ENCODE measurements at regions not wholly inside any gene's neighbourhood (a gene's known extent, or its start where the extent isn't known, plus 50 kb on each side); places are given as distances from the start of the nearest gene placed in this dataset.

DNA sequence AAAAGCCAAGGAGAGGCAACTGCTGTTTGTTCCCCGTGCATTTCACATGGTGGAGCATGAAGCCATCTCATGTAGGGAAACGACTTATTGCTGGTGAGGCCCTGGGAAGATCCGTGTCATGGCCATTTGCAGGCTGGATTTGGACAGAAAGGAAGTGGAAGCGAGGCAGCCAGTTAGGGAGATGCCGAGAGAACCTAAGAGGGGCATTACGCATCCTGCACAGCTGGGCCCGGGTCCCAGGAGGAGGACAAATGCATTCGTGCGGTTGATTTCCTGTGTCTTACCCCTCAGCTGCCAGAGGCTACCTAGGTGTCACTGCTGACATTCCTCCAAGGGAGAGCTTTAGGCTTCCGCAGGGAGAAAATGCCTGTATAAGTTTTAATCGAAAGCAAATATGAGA lies 316.2 kb upstream of the CDYL start:
- no peaks in the 10 kb centered on the region for H3K9me3 ChIP-seq (ENCODE audit: low read depth, low read length)
- no peaks in the 10 kb centered on the region for H3K79me2 ChIP-seq (ENCODE audit: insufficient read depth, low read length)
- peaks cover 4% of the 10 kb centered on the region for H3K4me1 ChIP-seq (ENCODE audit: insufficient read depth, low read length)
- H3K4me3 ChIP-seq (ENCODE audit: insufficient read depth, low read length): no peak overlapping the region
- H3K36me3 ChIP-seq (ENCODE audit: insufficient read depth, low read length): no peaks in the 10 kb centered on the region
- no peaks in the 10 kb centered on the region for H4K20me1 ChIP-seq (ENCODE audit: insufficient read depth, low read length)
- no peak overlapping the region for H3K4me2 ChIP-seq (ENCODE audit: insufficient read depth, low read length)
- H2AFZ ChIP-seq (ENCODE audit: low read length): no peak overlapping the region
- no peak overlapping the region for H3K27ac ChIP-seq (ENCODE audit: low read depth, low read length)
- no peak for DNase-seq (ENCODE audit: insufficient read length, low spot score, missing footprints)
- H3K27me3 ChIP-seq (ENCODE audit: insufficient read depth, low read length): no peaks in the 10 kb centered on the region
- TF ChIP-seq CTCF (IDR thresholded peaks at IDR 0.05; ENCODE audit: extremely low read depth, low read depth, low read length): no peak

DNA sequence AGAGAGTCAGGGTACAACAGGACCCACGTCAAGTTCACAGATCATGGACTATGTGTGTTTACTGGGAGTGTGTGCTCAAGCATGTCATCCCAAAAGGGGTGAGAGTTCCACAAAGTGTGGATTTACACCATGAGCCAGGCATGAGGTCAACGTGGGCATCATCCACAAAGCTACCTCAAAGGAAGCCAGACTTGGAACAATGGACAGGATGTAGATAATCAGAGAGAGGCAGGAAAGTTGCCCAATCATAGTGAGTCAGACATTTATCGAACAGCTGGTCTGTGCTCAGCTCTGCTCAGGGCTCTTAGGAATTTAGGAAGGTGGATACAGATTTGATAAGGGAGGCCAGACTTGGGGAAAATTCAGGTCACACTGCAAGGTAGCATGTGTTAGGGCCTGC lies 317.2 kb upstream of the CDYL start:
- H3K9me3 ChIP-seq (ENCODE audit: low read depth, low read length): no peaks in the 10 kb centered on the region
- H2AFZ ChIP-seq (ENCODE audit: low read length): no peak overlapping the region
- DNase-seq (ENCODE audit: insufficient read length, low spot score, missing footprints): no peak
- H3K4me2 ChIP-seq (ENCODE audit: insufficient read depth, low read length): no peak overlapping the region
- no peak overlapping the region for H3K4me3 ChIP-seq (ENCODE audit: insufficient read depth, low read length)
- H3K36me3 ChIP-seq (ENCODE audit: insufficient read depth, low read length): no peaks in the 10 kb centered on the region
- no peaks in the 10 kb centered on the region for H3K27me3 ChIP-seq (ENCODE audit: insufficient read depth, low read length)
- H3K4me1 ChIP-seq (ENCODE audit: insufficient read depth, low read length): peaks cover 4% of the 10 kb centered on the region
- no peaks in the 10 kb centered on the region for H4K20me1 ChIP-seq (ENCODE audit: insufficient read depth, low read length)
- H3K79me2 ChIP-seq (ENCODE audit: insufficient read depth, low read length): no peaks in the 10 kb centered on the region
- no peak overlapping the region for H3K27ac ChIP-seq (ENCODE audit: low read depth, low read length)
- TF ChIP-seq CTCF (IDR thresholded peaks at IDR 0.05; ENCODE audit: extremely low read depth, low read depth, low read length): no peak

DNA sequence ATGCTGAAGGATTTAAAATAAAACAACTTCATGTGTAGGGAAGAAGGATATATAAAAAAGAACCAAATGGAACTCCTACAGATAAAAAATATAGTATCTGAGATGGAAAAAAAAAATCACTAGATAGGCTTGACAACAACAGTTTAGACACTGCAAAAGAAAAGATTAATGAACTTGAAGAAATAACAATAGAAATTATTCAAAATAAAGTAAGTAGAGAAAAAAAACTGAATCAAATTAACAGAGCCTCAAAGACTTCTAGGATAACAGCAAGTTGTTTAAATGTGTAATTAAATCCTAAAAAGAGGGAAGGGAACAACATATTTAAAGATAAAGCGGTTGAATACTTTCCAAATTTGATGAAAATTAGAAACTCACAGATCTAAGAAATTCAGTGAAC lies 316.3 kb upstream of the ECI2 start:
- Histone ChIP-seq H3K4me3 (ENCODE audit: insufficient read depth, low read length) (no peak overlapping the region), H2AFZ (ENCODE audit: low read length) (no peak overlapping the region), H3K27me3 (ENCODE audit: insufficient read depth, low read length) (no peaks in the 10 kb centered on the region), H3K27ac (ENCODE audit: low read depth, low read length) (no peak overlapping the region), H3K79me2 (ENCODE audit: insufficient read depth, low read length) (no peaks in the 10 kb centered on the region), H4K20me1 (ENCODE audit: insufficient read depth, low read length) (no peaks in the 10 kb centered on the region), H3K9me3 (ENCODE audit: low read depth, low read length) (peaks cover 3% of the 10 kb centered on the region), H3K4me1 (ENCODE audit: insufficient read depth, low read length) (no peaks in the 10 kb centered on the region), H3K4me2 (ENCODE audit: insufficient read depth, low read length) (no peak overlapping the region), H3K36me3 (ENCODE audit: insufficient read depth, low read length) (no peaks in the 10 kb centered on the region)
- no peak for DNase-seq (ENCODE audit: insufficient read length, low spot score, missing footprints)
- no peak for TF ChIP-seq CTCF (IDR thresholded peaks at IDR 0.05; ENCODE audit: extremely low read depth, low read depth, low read length)

DNA sequence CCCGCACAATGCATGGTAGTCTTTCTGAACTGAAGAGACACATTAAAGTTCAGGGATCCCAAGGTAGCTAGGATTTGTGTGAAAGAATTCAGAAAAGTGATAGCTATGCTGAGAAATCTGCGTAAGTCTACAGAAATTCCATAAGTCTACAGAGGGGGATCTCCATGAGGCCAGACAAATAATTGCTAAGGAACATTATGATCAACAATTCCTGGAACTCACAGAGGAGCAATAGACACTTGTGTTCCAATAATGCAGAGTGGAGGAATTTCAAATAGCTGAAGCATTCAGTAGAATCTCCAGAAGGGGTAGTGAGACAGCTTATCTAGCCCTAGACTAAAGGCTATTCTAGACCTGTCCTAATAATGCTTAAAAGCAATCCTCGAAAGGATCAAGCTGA lies 315.7 kb upstream of the ECI2 start:
- no peaks in the 10 kb centered on the region for H3K36me3 ChIP-seq (ENCODE audit: insufficient read depth, low read length)
- peaks cover 3% of the 10 kb centered on the region for H3K9me3 ChIP-seq (ENCODE audit: low read depth, low read length)
- TF ChIP-seq CTCF (IDR thresholded peaks at IDR 0.05; ENCODE audit: extremely low read depth, low read depth, low read length): no peak
- H4K20me1 ChIP-seq (ENCODE audit: insufficient read depth, low read length): no peaks in the 10 kb centered on the region
- H3K27me3 ChIP-seq (ENCODE audit: insufficient read depth, low read length): no peaks in the 10 kb centered on the region
- H2AFZ ChIP-seq (ENCODE audit: low read length): no peak overlapping the region
- DNase-seq (ENCODE audit: insufficient read length, low spot score, missing footprints): no peak
- H3K4me3 ChIP-seq (ENCODE audit: insufficient read depth, low read length): no peak overlapping the region
- no peak overlapping the region for H3K27ac ChIP-seq (ENCODE audit: low read depth, low read length)
- H3K79me2 ChIP-seq (ENCODE audit: insufficient read depth, low read length): no peaks in the 10 kb centered on the region
- no peaks in the 10 kb centered on the region for H3K4me1 ChIP-seq (ENCODE audit: insufficient read depth, low read length)
- no peak overlapping the region for H3K4me2 ChIP-seq (ENCODE audit: insufficient read depth, low read length)
